GM23338 (cell line): ENCODE measurements at regions not wholly inside any gene's neighbourhood (a gene's known extent, or its start where the extent isn't known, plus 50 kb on each side); places are given as distances from the start of the nearest gene placed in this dataset.

Experiments
- CTCF ChIP-seq, 2 experiments: fragments of 200-600 bp in 1 of 2; sonication (generic) in 1 of 2; conservative IDR thresholded peaks; 2 replicates each; pipeline versions ENCODE4 v1.5.1 to v1.6.1; 2016 to 2017; ENCODE audit warnings: antibody characterized with exemption in 2 of 2, low read depth in 2 of 2, mild to moderate bottlenecking in 2 of 2, moderate library complexity in 1 of 2
- EZH2phosphoT487 ChIP-seq: fragments of 200-600 bp; sonication (generic); IDR thresholded peaks from one replicate; pipeline ENCODE4 v1.8.1; 2018; ENCODE audit warnings: antibody characterized with exemption; ENCODE audit not compliant: unreplicated experiment
- JUNB ChIP-seq: IDR thresholded peaks from one replicate; pipeline ENCODE4 v1.6.1; 2016; ENCODE audit warnings: antibody characterized with exemption; ENCODE audit not compliant: unreplicated experiment
- POLR2AphosphoS5 ChIP-seq: IDR thresholded peaks from 2 replicates; pipeline ENCODE4 v1.6.1; 2016; ENCODE audit warnings: antibody characterized with exemption, low read depth
- ZNF331 ChIP-seq: fragments of 250-450 bp; sonication (Bioruptor Pico); IDR thresholded peaks from 2 replicates; pipeline ENCODE4 v1.5.0; 2020; ENCODE audit warnings: low read depth, mild to moderate bottlenecking, moderate library complexity

DNA sequence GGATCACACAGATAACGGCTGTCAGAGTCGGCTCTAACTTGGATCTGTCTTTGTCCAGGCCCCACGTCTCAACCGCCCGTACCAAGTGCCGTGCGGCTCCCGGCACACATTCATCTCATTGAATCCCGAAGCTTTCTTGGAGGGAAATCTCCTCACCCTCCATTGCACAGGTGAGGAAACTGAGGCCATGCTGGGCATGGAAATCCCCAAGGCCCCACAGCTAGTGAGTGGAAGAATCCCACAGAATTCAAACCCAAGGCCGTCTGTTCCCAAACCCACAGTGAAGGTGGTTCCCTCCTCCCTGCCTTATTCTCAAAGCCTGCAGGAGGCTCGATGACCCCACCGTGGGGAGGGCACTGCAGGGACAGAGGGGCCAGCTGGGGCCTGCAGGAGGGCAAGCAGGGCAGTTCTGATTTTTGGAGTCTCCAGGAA lies 437.9 kb downstream of the MATN1 start:
- no peak for TF ChIP-seq CTCF (conservative IDR thresholded peaks at IDR 0.05; ENCODE audit: low read depth in 2 of 2)
- no peak for TF ChIP-seq ZNF331 (CRISPR knock-in tag)
- TF ChIP-seq JUNB = no peak
- TF ChIP-seq POLR2AphosphoS5 = no peak
- TF ChIP-seq EZH2phosphoT487 = no peak
